ENCODE measurements at regions not wholly inside any gene's neighbourhood (a gene's known extent, or its start where the extent isn't known, plus 50 kb on each side); places are given as distances from the start of the nearest gene placed in this dataset.

DNA sequence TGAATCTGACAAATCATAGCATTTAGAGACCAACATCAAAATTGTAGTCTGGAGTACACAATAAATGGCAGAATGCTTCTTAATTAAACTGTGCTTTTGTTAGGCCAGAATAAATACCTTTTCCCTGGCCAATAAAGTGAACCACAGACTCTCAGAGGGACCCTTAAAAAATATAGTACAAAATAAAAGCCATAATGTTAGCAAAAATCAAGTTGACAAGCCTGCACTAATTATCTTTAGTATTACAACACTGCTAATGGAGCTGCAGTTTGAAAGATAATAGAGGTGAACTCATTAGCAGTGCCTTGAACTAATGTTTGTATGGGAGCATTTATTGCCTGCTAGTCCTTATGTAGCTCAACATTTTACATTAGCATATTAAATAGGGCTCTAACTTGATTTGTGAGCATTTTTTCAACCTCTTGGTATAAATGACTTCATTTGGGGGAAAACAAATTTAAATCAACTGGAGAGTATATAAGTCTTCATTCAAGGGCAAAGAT, 801.3 kb downstream of the EPHA3 start:
- Histone ChIP-seq H3K4me3 (ENCODE audit: low read length) (no peak overlapping the region), H3K9me3 (ENCODE audit: control insufficient read depth in 1 of 2, insufficient read depth in 1 of 2, low read length in 2 of 2) (peaks cover 0 to 3% of the 10 kb centered on the region in 2 experiments), H3K27ac (ENCODE audit: low read depth in 1 of 2, low read length in 2 of 2) (no peak overlapping the region), H3K4me1 (ENCODE audit: insufficient read depth, low read length) (no peaks in the 10 kb centered on the region), H3K36me3 (ENCODE audit: insufficient read depth, low read length) (no peaks in the 10 kb centered on the region), H3K27me3 (ENCODE audit: control insufficient read depth in 1 of 2, insufficient read depth in 2 of 2, low read length in 2 of 2) (no peaks in the 10 kb centered on the region)
- POLR2A ChIA-PET: no interaction called here
- ATAC-seq (ENCODE audit: poor library complexity) (no peak), DNase-seq (no peak)
- CTCF ChIA-PET: no interaction called here
- Mint-ChIP-seq H3K27ac (no peak overlapping the region), H3K4me3 (no peak overlapping the region), H3K27me3 (no peaks in the 10 kb centered on the region), H3K4me1 (ENCODE audit: low read depth) (no peaks in the 10 kb centered on the region), H3K36me3 (ENCODE audit: low read depth) (no peaks in the 10 kb centered on the region), H3K9me3 (peaks cover 21% of the 10 kb centered on the region)
- intact Hi-C loops (cut with DNase I, micrococcal nuclease): no loop called here
- TF ChIP-seq, protein P1, sequence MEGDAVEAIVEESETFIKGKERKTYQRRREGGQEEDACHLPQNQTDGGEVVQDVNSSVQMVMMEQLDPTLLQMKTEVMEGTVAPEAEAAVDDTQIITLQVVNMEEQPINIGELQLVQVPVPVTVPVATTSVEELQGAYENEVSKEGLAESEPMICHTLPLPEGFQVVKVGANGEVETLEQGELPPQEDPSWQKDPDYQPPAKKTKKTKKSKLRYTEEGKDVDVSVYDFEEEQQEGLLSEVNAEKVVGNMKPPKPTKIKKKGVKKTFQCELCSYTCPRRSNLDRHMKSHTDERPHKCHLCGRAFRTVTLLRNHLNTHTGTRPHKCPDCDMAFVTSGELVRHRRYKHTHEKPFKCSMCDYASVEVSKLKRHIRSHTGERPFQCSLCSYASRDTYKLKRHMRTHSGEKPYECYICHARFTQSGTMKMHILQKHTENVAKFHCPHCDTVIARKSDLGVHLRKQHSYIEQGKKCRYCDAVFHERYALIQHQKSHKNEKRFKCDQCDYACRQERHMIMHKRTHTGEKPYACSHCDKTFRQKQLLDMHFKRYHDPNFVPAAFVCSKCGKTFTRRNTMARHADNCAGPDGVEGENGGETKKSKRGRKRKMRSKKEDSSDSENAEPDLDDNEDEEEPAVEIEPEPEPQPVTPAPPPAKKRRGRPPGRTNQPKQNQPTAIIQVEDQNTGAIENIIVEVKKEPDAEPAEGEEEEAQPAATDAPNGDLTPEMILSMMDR (IDR thresholded peaks at IDR 0.05): no peak

GRCh38 chr3:89912031-89912430, 804.6 kb downstream of the EPHA3 start:
- TF ChIP-seq, protein P1 (IDR thresholded peaks at IDR 0.05): no peak
- intact Hi-C loops (cut with DNase I, micrococcal nuclease): no loop called here
- Mint-ChIP-seq H3K4me1 (ENCODE audit: low read depth) (no peaks in the 10 kb centered on the region), H3K27me3 (no peaks in the 10 kb centered on the region), H3K36me3 (ENCODE audit: low read depth) (no peaks in the 10 kb centered on the region), H3K27ac (no peak overlapping the region), H3K9me3 (peaks cover 6% of the 10 kb centered on the region), H3K4me3 (no peak overlapping the region)
- ATAC-seq (ENCODE audit: poor library complexity) (no peak), DNase-seq (no peak)
- H3K36me3 ChIP-seq (ENCODE audit: insufficient read depth, low read length): no peaks in the 10 kb centered on the region
- CTCF ChIA-PET: no interaction called here
- H3K9me3 ChIP-seq (ENCODE audit: control insufficient read depth in 1 of 2, insufficient read depth in 1 of 2, low read length in 2 of 2): peaks cover 4 to 9% of the 10 kb centered on the region in 2 experiments
- no peaks in the 10 kb centered on the region for H3K27me3 ChIP-seq (ENCODE audit: control insufficient read depth in 1 of 2, insufficient read depth in 2 of 2, low read length in 2 of 2)
- no peak overlapping the region for H3K4me3 ChIP-seq (ENCODE audit: low read length)
- no peak overlapping the region for H3K27ac ChIP-seq (ENCODE audit: low read depth in 1 of 2, low read length in 2 of 2)
- POLR2A ChIA-PET: no interaction called here
- no peaks in the 10 kb centered on the region for H3K4me1 ChIP-seq (ENCODE audit: insufficient read depth, low read length)

GRCh38 chr3:89923921-89924610, 816.6 kb downstream of the EPHA3 start:
- no peak for DNase-seq
- no peaks in the 10 kb centered on the region for H3K4me1 Mint-ChIP-seq (ENCODE audit: low read depth)
- Histone ChIP-seq H3K27ac (ENCODE audit: low read depth in 1 of 2, low read length in 2 of 2) (no peak overlapping the region), H3K4me3 (ENCODE audit: low read length) (no peak overlapping the region), H3K9me3 (ENCODE audit: control insufficient read depth in 1 of 2, insufficient read depth in 1 of 2, low read length in 2 of 2) (peaks cover 2 to 4% of the 10 kb centered on the region in 2 experiments), H3K27me3 (ENCODE audit: control insufficient read depth in 1 of 2, insufficient read depth in 2 of 2, low read length in 2 of 2) (no peaks in the 10 kb centered on the region), H3K36me3 (ENCODE audit: insufficient read depth, low read length) (no peaks in the 10 kb centered on the region), H3K4me1 (ENCODE audit: insufficient read depth, low read length) (no peaks in the 10 kb centered on the region)
- no peak for ATAC-seq (ENCODE audit: poor library complexity)
- H3K27me3 Mint-ChIP-seq: no peaks in the 10 kb centered on the region
- intact Hi-C loops (cut with DNase I, micrococcal nuclease): no loop called here
- TF ChIP-seq, protein P1 (IDR thresholded peaks at IDR 0.05): no peak
- no peaks in the 10 kb centered on the region for H3K9me3 Mint-ChIP-seq
- no peak overlapping the region for H3K27ac Mint-ChIP-seq
- CTCF ChIA-PET: no interaction called here
- no peaks in the 10 kb centered on the region for H3K36me3 Mint-ChIP-seq (ENCODE audit: low read depth)
- no peak overlapping the region for H3K4me3 Mint-ChIP-seq
- POLR2A ChIA-PET: no interaction called here
